Endometrium (tissue), 2 donors: ENCODE measurements at regions not wholly inside any gene's neighbourhood (a gene's known extent, or its start where the extent isn't known, plus 50 kb on each side); places are given as distances from the start of the nearest gene placed in this dataset.

Experiments
- FAIRE-seq: peaks from 2 replicates; lab custom pipeline; 2012; peaks lifted over from hg19 to GRCh38; lab: Jason Lieb, UNC
- donor health status: control.
- donor health status: control.

- FAIRE-seq = no peak
These were observed 283.7 kb downstream of the HLX start for GRCh38 chr1:221162939-221163338.

- no peak for FAIRE-seq
These were observed 284.8 kb downstream of the HLX start for GRCh38 chr1:221164029-221164428.

- no peak for FAIRE-seq
These were observed 286.0 kb downstream of the HLX start for GRCh38 chr1:221164951-221165838.

- no peak for FAIRE-seq
These were observed 286.7 kb downstream of the HLX start for GRCh38 chr1:221165839-221166500.

- no peak for FAIRE-seq
These were observed 287.5 kb downstream of the HLX start for GRCh38 chr1:221166559-221167318.

GRCh38 chr1:221169447-221169889 lies 290.2 kb downstream of the HLX start:
- FAIRE-seq = no peak

GRCh38 chr1:221170171-221170570 lies 290.9 kb downstream of the HLX start:
- FAIRE-seq = no peak

- FAIRE-seq = no peak
These were observed 292.5 kb downstream of the HLX start for GRCh38 chr1:221171768-221172167.

- no peak for FAIRE-seq
These were observed 293.6 kb downstream of the HLX start for GRCh38 chr1:221172841-221173240.

- no peak for FAIRE-seq
These were observed 295.2 kb downstream of the HLX start for GRCh38 chr1:221174330-221174993.

- FAIRE-seq = no peak
These were observed 296.0 kb downstream of the HLX start for GRCh38 chr1:221175249-221175648.

- FAIRE-seq = no peak
These were observed 301.6 kb downstream of the HLX start for GRCh38 chr1:221180704-221181368.

- no peak for FAIRE-seq
These were observed 303.7 kb downstream of the HLX start for GRCh38 chr1:221182791-221183533.

- no peak for FAIRE-seq
These were observed 305.0 kb downstream of the HLX start for GRCh38 chr1:221184131-221184794.

GRCh38 chr1:221187174-221187573 lies 307.9 kb downstream of the HLX start:
- FAIRE-seq = no peak

- FAIRE-seq = no peak
These were observed 309.2 kb downstream of the HLX start for GRCh38 chr1:221188458-221188857.

GRCh38 chr1:221190249-221190648 lies 311.0 kb downstream of the HLX start:
- FAIRE-seq = no peak

- FAIRE-seq = no peak
These were observed 312.8 kb downstream of the HLX start for GRCh38 chr1:221192055-221192454.

GRCh38 chr1:221200464-221200863 lies 321.2 kb downstream of the HLX start:
- FAIRE-seq = no peak

GRCh38 chr1:221201773-221202172 lies 322.5 kb downstream of the HLX start:
- FAIRE-seq = no peak
